ENCODE measurements at regions not wholly inside any gene's neighbourhood (a gene's known extent, or its start where the extent isn't known, plus 50 kb on each side); places are given as distances from the start of the nearest gene placed in this dataset.

DNA sequence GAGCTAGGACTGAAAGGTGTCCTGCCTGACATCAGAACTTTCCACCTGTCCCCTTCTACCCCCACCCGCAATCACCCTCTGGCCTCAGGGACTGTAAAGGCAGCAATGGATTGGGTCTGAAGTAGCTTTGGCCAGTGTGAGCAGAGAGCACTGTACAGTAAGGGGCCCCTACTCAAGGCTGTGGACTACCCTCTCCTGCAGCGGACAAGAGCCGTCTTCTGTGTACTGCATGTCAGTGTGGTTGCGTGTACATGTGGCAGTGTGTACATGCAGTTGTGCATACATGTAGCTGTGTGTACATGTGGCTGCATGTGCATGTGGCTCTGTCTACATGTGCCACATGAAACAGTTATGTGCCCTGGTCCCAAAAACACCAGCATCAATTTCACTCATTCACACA is 205.9 kb upstream of the LINGO1 start:
- no peaks in the 10 kb centered on the region for H3K36me3 ChIP-seq
- no peak overlapping the region for H3K27ac ChIP-seq
- H3K4me3 ChIP-seq (ENCODE audit: low read depth in 1 of 2, low read length in 1 of 2): no peak overlapping the region
- no peaks in the 10 kb centered on the region for H3K9me3 ChIP-seq
- H3K27me3 ChIP-seq: peaks cover 22% of the 10 kb centered on the region
- H3K4me1 ChIP-seq (ENCODE audit: control insufficient read depth in 1 of 2, insufficient read depth in 1 of 2, low read depth in 1 of 2, low read length in 1 of 2): no peaks in the 10 kb centered on the region
- TF ChIP-seq, protein P1, sequence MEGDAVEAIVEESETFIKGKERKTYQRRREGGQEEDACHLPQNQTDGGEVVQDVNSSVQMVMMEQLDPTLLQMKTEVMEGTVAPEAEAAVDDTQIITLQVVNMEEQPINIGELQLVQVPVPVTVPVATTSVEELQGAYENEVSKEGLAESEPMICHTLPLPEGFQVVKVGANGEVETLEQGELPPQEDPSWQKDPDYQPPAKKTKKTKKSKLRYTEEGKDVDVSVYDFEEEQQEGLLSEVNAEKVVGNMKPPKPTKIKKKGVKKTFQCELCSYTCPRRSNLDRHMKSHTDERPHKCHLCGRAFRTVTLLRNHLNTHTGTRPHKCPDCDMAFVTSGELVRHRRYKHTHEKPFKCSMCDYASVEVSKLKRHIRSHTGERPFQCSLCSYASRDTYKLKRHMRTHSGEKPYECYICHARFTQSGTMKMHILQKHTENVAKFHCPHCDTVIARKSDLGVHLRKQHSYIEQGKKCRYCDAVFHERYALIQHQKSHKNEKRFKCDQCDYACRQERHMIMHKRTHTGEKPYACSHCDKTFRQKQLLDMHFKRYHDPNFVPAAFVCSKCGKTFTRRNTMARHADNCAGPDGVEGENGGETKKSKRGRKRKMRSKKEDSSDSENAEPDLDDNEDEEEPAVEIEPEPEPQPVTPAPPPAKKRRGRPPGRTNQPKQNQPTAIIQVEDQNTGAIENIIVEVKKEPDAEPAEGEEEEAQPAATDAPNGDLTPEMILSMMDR (IDR thresholded peaks at IDR 0.05): no peak

DNA sequence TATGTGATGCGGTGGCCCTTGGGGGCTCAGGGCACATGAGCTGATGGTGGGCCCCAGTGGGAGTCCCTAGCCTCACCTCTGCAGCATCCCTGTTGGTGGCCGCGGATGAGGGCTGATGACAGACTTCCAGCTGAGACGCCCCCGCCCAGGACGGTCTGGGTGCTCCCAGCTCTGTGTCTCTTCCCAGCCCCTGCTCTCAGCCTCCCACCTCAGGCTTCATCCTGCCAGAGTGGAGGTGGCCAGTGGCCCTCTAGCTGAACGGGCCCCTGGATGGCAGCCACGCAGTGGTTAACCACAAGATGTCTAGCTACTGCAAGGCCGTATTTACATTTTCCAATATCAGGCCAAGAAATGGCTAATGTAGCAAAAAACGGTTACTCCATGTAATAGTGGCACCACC is 205.3 kb upstream of the LINGO1 start:
- Histone ChIP-seq H3K36me3 (no peaks in the 10 kb centered on the region), H3K27ac (no peak overlapping the region), H3K4me1 (ENCODE audit: control insufficient read depth in 1 of 2, insufficient read depth in 1 of 2, low read depth in 1 of 2, low read length in 1 of 2) (no peaks in the 10 kb centered on the region), H3K9me3 (no peaks in the 10 kb centered on the region), H3K4me3 (ENCODE audit: low read depth in 1 of 2, low read length in 1 of 2) (no peak overlapping the region), H3K27me3 (peaks cover 22% of the 10 kb centered on the region)
- TF ChIP-seq, protein P1 (IDR thresholded peaks at IDR 0.05): no peak

DNA sequence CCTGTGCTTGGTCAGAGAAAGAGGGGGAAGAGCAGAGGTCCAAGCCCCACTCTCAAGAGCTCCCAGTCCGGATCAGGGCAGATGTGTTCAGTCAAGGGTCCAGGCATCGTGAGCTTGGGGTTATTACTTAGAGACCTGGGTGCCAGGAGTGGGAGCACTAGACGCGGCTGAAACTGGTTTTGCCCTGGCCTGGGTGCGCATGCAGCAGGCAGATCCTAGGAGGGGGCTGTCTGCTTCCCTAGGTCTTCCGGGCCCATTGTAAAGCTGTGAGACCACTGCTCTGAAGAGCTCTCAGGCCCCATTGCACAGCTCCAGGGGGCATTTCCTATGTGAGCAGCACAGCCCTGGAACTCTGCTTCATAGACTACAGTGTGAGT is 204.9 kb upstream of the LINGO1 start:
- no peak overlapping the region for H3K27ac ChIP-seq
- H3K36me3 ChIP-seq: no peaks in the 10 kb centered on the region
- no peak overlapping the region for H3K4me3 ChIP-seq (ENCODE audit: low read depth in 1 of 2, low read length in 1 of 2)
- H3K27me3 ChIP-seq: peaks cover 22% of the 10 kb centered on the region
- no peaks in the 10 kb centered on the region for H3K9me3 ChIP-seq
- no peaks in the 10 kb centered on the region for H3K4me1 ChIP-seq (ENCODE audit: control insufficient read depth in 1 of 2, insufficient read depth in 1 of 2, low read depth in 1 of 2, low read length in 1 of 2)
- TF ChIP-seq, protein P1 (IDR thresholded peaks at IDR 0.05): no peak

DNA sequence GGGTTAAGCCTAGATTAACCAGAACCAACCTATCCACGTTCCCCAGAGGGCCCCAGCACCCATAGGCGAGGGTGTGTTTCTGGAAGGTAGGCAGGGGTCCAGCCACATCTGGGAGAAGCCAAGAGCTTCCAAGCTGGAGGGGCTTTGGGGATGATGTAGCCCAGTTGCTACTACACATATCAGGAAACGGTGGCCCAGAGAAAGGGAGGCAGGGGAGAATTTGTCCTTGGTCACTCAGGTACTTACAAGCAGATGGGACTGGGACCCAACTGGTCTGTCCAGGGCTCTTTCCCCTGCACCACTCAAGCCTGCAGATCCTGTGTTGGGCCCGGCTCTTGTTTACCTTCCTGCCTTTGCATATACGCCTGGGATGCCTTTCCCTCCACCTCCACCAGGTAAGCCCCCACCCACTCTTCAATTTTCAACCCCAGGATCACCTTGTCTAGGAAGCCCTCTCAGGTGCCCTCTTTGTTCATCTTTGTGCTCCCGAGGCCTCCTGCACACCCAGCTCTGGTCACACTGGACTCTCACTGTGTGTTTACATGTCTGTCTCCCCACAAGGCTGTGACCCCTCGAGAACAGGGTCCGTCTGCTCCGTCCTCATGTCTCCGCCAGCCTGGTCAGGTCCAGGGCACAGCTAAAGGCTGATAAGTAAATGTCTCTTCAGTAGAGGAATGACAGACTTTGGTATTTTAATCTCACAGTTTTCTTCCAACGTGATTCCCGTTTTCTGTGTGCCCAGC is 204.4 kb upstream of the LINGO1 start:
- Histone ChIP-seq H3K36me3 (no peaks in the 10 kb centered on the region), H3K27me3 (peaks cover 22% of the 10 kb centered on the region), H3K9me3 (no peaks in the 10 kb centered on the region), H3K4me1 (ENCODE audit: control insufficient read depth in 1 of 2, insufficient read depth in 1 of 2, low read depth in 1 of 2, low read length in 1 of 2) (no peaks in the 10 kb centered on the region), H3K27ac (no peak overlapping the region), H3K4me3 (ENCODE audit: low read depth in 1 of 2, low read length in 1 of 2) (no peak overlapping the region)
- TF ChIP-seq, protein P1 (IDR thresholded peaks at IDR 0.05): no peak

DNA sequence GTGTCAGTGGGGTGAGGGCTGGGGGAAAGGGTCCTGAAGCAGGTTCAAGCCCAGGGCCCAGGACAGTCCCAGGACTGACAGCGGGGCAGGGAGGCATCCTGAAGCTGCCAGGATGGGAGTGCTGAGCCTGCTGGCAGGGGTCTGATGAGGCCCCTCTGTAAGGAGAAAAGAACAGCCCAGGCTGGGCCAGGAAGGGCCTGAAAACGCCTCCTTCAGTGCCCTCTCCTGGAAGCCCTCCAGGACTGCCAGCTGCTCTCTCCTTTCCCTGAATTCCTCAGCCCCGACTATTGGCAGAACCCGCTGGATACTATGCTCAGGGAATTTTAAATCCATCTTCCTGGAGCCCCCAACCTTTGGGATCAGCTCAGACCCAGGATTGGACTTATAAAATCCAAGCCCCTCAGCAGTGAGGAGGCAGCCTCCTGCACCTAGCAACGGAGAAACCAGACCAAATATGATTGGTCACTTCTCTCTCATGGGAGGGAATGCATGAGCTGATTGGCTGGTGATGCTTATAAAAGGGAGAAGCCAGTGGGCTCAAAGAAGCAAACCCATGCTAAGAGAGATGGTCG is 203.5 kb upstream of the LINGO1 start:
- Histone ChIP-seq H3K27ac (no peak overlapping the region), H3K4me3 (ENCODE audit: low read depth in 1 of 2, low read length in 1 of 2) (no peak overlapping the region), H3K36me3 (no peaks in the 10 kb centered on the region), H3K27me3 (peaks cover 18% of the 10 kb centered on the region), H3K4me1 (ENCODE audit: control insufficient read depth in 1 of 2, insufficient read depth in 1 of 2, low read depth in 1 of 2, low read length in 1 of 2) (no peaks in the 10 kb centered on the region), H3K9me3 (no peaks in the 10 kb centered on the region)
- TF ChIP-seq, protein P1 (IDR thresholded peaks at IDR 0.05): no peak

Measured in neutrophil (primary cell).